SK-N-SH treated with all-trans-retinoic acid at 6 μM for 48 hours (cell line): ENCODE measurements at regions not wholly inside any gene's neighbourhood (a gene's known extent, or its start where the extent isn't known, plus 50 kb on each side); places are given as distances from the start of the nearest gene placed in this dataset.

Experiments used
- ATAC-seq: fragments of 200-7000 bp; cut with Tn5 transposase; 3 replicates; pipeline ENCODE4 v1.9.1; 2020; ENCODE audit warnings: mild to moderate bottlenecking, moderate library complexity
- ARNTL ChIP-seq: fragments of 450-650 bp; formaldehyde crosslinking; IDR thresholded peaks from 2 replicates; pipeline ENCODE4 v1.5.0; 2020; ENCODE audit warnings: low read depth, mild to moderate bottlenecking, moderate library complexity, borderline replicate concordance
- BACH2 ChIP-seq: fragments of 250-450 bp; sonication (Bioruptor Pico); IDR thresholded peaks from 2 replicates; pipeline ENCODE4 v1.9.0; 2021; ENCODE audit warnings: mild to moderate bottlenecking, borderline replicate concordance
- CREB5 ChIP-seq: fragments of 250-450 bp; sonication (Bioruptor Pico); IDR thresholded peaks from 2 replicates; pipeline ENCODE4 v1.5.1; 2020; ENCODE audit warnings: low read depth, mild to moderate bottlenecking, moderate library complexity
- CSDC2 ChIP-seq: fragments of 250-450 bp; sonication (Bioruptor Pico); IDR thresholded peaks from 2 replicates; pipeline ENCODE4 v1.5.0; 2020; ENCODE audit warnings: mild to moderate bottlenecking, moderate library complexity
- CSRNP3 ChIP-seq: fragments of 250-450 bp; sonication (Bioruptor Pico); IDR thresholded peaks from 2 replicates; pipeline ENCODE4 v1.5.1; 2021; ENCODE audit warnings: mild to moderate bottlenecking, moderate library complexity
- ESRRG ChIP-seq: fragments of 250-450 bp; sonication (Bioruptor Pico); IDR thresholded peaks from 2 replicates; pipeline ENCODE4 v1.6.1; 2021; ENCODE audit warnings: mild to moderate bottlenecking
- GLIS3 ChIP-seq: fragments of 250-450 bp; sonication (Bioruptor Pico); IDR thresholded peaks from 2 replicates; pipeline ENCODE4 v1.5.0; 2020; ENCODE audit warnings: mild to moderate bottlenecking, moderate library complexity
- ISL1 ChIP-seq: fragments of 250-450 bp; sonication (Bioruptor Pico); IDR thresholded peaks from 2 replicates; pipeline ENCODE4 v2.1.2; 2022; ENCODE audit warnings: mild to moderate bottlenecking, moderate library complexity
- OSR1 ChIP-seq: fragments of 250-450 bp; sonication (Bioruptor Pico); IDR thresholded peaks from 2 replicates; pipeline ENCODE4 v1.8.0; 2022; ENCODE audit warnings: moderate library complexity, mild to moderate bottlenecking, inconsistent platforms
- POU6F1 ChIP-seq: fragments of 250-450 bp; sonication (Bioruptor Pico); IDR thresholded peaks from 2 replicates; pipeline ENCODE4 v1.8.0; 2021; ENCODE audit warnings: low read depth, mild to moderate bottlenecking, moderate library complexity, borderline replicate concordance
- PPARA ChIP-seq: fragments of 250-450 bp; sonication (Bioruptor Pico); IDR thresholded peaks from 2 replicates; pipeline ENCODE4 v1.5.0; 2020; ENCODE audit warnings: mild to moderate bottlenecking, borderline replicate concordance
- RARB ChIP-seq: fragments of 250-450 bp; sonication (Bioruptor Pico); IDR thresholded peaks from 2 replicates; pipeline ENCODE4 v1.8.0; 2021; ENCODE audit warnings: mild to moderate bottlenecking, moderate library complexity
- SNAI2 ChIP-seq: fragments of 250-450 bp; sonication (Bioruptor Pico); IDR thresholded peaks from 2 replicates; pipeline ENCODE4 v1.5.0; 2020; ENCODE audit warnings: mild to moderate bottlenecking, moderate library complexity
- TCF4 ChIP-seq: fragments of 250-450 bp; sonication (Bioruptor Pico); IDR thresholded peaks from 2 replicates; pipeline ENCODE4 v1.8.0; 2021; ENCODE audit warnings: mild to moderate bottlenecking, moderate library complexity, borderline replicate concordance
- TOX ChIP-seq: fragments of 250-450 bp; sonication (Bioruptor Pico); IDR thresholded peaks from 2 replicates; pipeline ENCODE4 v1.8.0; 2021; ENCODE audit warnings: mild to moderate bottlenecking, moderate library complexity, borderline replicate concordance
- TSHZ2 ChIP-seq: fragments of 250-450 bp; sonication (Bioruptor Pico); IDR thresholded peaks from 2 replicates; pipeline ENCODE4 v1.5.0; 2020; ENCODE audit warnings: mild to moderate bottlenecking, moderate library complexity
- ZC3H10 ChIP-seq: fragments of 250-450 bp; sonication (Bioruptor Pico); IDR thresholded peaks from 2 replicates; pipeline ENCODE4 v1.5.1; 2021; ENCODE audit warnings: mild to moderate bottlenecking, moderate library complexity
- ZFP3 ChIP-seq: fragments of 250-450 bp; sonication (Bioruptor Pico); IDR thresholded peaks from 2 replicates; pipeline ENCODE4 v1.5.0; 2020; ENCODE audit warnings: mild to moderate bottlenecking, moderate library complexity
- ZFP30 ChIP-seq: fragments of 450-650 bp; formaldehyde crosslinking; IDR thresholded peaks from 2 replicates; pipeline ENCODE4 v1.5.0; 2022; ENCODE audit warnings: mild to moderate bottlenecking, moderate library complexity
- ZNF565 ChIP-seq: fragments of 450-650 bp; formaldehyde crosslinking; conservative IDR thresholded peaks from 2 replicates; pipeline ENCODE4 v1.5.0; 2020; ENCODE audit warnings: low read depth, mild to moderate bottlenecking, moderate library complexity
- ZNF70 ChIP-seq: fragments of 450-650 bp; formaldehyde crosslinking; IDR thresholded peaks from 2 replicates; pipeline ENCODE4 v1.5.0; 2020; ENCODE audit warnings: mild to moderate bottlenecking, moderate library complexity
- ZNF8 ChIP-seq: fragments of 450-650 bp; formaldehyde crosslinking; IDR thresholded peaks from 2 replicates; pipeline ENCODE4 v1.5.0; 2020; ENCODE audit warnings: mild to moderate bottlenecking, moderate library complexity
- TF ChIP-seq, protein P1 (sequence below): fragments of 250-450 bp; sonication (Bioruptor Pico); IDR thresholded peaks from 2 replicates; pipeline ENCODE4 v1.8.0; 2020; ENCODE audit warnings: mild to moderate bottlenecking, moderate library complexity, borderline replicate concordance

DNA sequence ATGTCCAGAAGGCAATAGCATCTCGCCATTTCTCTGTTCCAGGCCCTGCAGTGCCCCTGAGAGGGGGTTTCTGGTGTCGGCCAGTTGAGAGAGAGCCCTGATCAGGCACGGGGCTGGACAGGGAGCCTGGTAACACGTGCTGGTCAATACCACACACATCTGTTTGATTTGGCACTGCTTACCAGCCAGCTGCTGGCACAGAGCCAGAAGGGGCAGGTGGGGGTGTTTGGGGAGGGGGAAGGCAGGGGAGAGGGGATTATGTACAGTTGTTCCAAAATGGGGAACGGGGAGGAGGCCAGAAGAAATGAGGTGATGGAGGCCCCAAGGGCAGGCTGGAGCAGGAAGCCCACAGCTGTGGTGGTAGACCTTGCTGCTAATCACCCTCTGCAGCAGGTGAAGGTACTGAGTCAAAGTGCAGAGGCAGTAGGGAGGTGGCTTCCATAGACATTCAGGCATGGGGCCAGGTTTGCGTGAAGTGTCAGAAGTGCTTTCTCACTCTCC is 153.5 kb upstream of the LPP start:
- TF ChIP-seq PPARA (CRISPR knock-in tag) (no peak), ESRRG (CRISPR knock-in tag) (no peak), ARNTL (CRISPR knock-in tag) (no peak), RARB (CRISPR knock-in tag) (no peak), ZFP30 (CRISPR knock-in tag) (no peak), ZNF8 (no peak), ZNF70 (CRISPR knock-in tag) (no peak), ISL1 (CRISPR knock-in tag) (no peak), GLIS3 (CRISPR knock-in tag) (no peak), ZC3H10 (CRISPR knock-in tag) (no peak), SNAI2 (no peak), TSHZ2 (CRISPR knock-in tag) (no peak), CREB5 (CRISPR knock-in tag) (no peak), TOX (CRISPR knock-in tag) (no peak), ZNF565 (CRISPR knock-in tag) (no peak), TCF4 (no peak), ZFP3 (no peak), POU6F1 (no peak)
- ATAC-seq = no peak

GRCh38 chr3:188001093-188001492 is 152.9 kb upstream of the LPP start:
- ATAC-seq = no peak
- no peak for TF ChIP-seq OSR1 (CRISPR knock-in tag)
- no peak for TF ChIP-seq ZFP3
- TF ChIP-seq BACH2 (CRISPR knock-in tag) = no peak
- no peak for TF ChIP-seq POU6F1
- no peak for TF ChIP-seq ZNF565 (CRISPR knock-in tag)
- no peak for TF ChIP-seq GLIS3 (CRISPR knock-in tag)
- no peak for TF ChIP-seq CSRNP3
- TF ChIP-seq TCF4 = no peak
- no peak for TF ChIP-seq ZFP30 (CRISPR knock-in tag)
- TF ChIP-seq, all 23 proteins: peak for 0

DNA sequence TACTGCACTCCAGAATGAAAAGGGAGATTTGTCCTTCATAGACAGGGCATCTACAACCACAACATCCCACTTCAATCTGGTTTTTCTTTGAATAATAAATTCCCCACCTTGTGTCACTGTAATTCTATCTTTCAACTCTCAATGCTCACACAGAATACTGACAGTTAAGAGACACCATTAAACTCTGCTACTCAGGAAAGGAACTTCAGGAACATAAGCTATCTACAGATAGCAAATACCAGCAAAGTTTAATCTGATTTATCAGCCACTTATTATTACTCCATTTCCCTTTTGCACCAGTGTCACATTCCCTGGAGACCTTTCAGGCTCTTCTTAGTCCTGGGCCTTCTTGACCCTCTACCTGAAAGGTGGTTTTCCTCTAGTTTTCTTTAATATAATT is 152.0 kb upstream of the LPP start:
- no peak for ATAC-seq
- TF ChIP-seq CSDC2 (CRISPR knock-in tag) = no peak
- TF ChIP-seq ZNF8 = no peak
- no peak for TF ChIP-seq CSRNP3
- TF ChIP-seq ZNF565 (CRISPR knock-in tag) = no peak
- no peak for TF ChIP-seq TOX (CRISPR knock-in tag)
- TF ChIP-seq ZC3H10 (CRISPR knock-in tag) = no peak
- no peak for TF ChIP-seq ZFP3
- no peak for TF ChIP-seq ISL1 (CRISPR knock-in tag)
- TF ChIP-seq ESRRG (CRISPR knock-in tag) = no peak
- TF ChIP-seq TSHZ2 (CRISPR knock-in tag) = no peak
- TF ChIP-seq ZFP30 (CRISPR knock-in tag) = no peak
- TF ChIP-seq, protein P1, sequence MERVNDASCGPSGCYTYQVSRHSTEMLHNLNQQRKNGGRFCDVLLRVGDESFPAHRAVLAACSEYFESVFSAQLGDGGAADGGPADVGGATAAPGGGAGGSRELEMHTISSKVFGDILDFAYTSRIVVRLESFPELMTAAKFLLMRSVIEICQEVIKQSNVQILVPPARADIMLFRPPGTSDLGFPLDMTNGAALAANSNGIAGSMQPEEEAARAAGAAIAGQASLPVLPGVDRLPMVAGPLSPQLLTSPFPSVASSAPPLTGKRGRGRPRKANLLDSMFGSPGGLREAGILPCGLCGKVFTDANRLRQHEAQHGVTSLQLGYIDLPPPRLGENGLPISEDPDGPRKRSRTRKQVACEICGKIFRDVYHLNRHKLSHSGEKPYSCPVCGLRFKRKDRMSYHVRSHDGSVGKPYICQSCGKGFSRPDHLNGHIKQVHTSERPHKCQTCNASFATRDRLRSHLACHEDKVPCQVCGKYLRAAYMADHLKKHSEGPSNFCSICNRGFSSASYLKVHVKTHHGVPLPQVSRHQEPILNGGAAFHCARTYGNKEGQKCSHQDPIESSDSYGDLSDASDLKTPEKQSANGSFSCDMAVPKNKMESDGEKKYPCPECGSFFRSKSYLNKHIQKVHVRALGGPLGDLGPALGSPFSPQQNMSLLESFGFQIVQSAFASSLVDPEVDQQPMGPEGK (CRISPR knock-in tag) = no peak
- TF ChIP-seq SNAI2 = no peak
